ENCODE measurements at regions not wholly inside any gene's neighbourhood (a gene's known extent, or its start where the extent isn't known, plus 50 kb on each side); places are given as distances from the start of the nearest gene placed in this dataset.

GRCh38 chr5:165029099-165029870, 1523.9 kb downstream of the MAT2B start (continued):
- TF ChIP-seq, protein P1, sequence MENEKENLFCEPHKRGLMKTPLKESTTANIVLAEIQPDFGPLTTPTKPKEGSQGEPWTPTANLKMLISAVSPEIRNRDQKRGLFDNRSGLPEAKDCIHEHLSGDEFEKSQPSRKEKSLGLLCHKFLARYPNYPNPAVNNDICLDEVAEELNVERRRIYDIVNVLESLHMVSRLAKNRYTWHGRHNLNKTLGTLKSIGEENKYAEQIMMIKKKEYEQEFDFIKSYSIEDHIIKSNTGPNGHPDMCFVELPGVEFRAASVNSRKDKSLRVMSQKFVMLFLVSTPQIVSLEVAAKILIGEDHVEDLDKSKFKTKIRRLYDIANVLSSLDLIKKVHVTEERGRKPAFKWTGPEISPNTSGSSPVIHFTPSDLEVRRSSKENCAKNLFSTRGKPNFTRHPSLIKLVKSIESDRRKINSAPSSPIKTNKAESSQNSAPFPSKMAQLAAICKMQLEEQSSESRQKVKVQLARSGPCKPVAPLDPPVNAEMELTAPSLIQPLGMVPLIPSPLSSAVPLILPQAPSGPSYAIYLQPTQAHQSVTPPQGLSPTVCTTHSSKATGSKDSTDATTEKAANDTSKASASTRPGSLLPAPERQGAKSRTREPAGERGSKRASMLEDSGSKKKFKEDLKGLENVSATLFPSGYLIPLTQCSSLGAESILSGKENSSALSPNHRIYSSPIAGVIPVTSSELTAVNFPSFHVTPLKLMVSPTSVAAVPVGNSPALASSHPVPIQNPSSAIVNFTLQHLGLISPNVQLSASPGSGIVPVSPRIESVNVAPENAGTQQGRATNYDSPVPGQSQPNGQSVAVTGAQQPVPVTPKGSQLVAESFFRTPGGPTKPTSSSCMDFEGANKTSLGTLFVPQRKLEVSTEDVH (IDR thresholded peaks at IDR 0.05; ENCODE audit: low read depth, partially characterized antibody): no peak
- TF ChIP-seq POLR2A (IDR thresholded peaks at IDR 0.05; ENCODE audit: low read depth, low read length) (no peak), RFX5 (IDR thresholded peaks at IDR 0.05; ENCODE audit: low read depth, low read length) (no peak), TAF1 (IDR thresholded peaks at IDR 0.05; ENCODE audit: borderline replicate concordance, low read depth, low read length) (no peak), POLR2AphosphoS5 (IDR thresholded peaks at IDR 0.05; ENCODE audit: low read length) (no peak), NFYB (IDR thresholded peaks at IDR 0.05; ENCODE audit: insufficient read depth, low read depth, low read length) (no peak), MYC (IDR thresholded peaks at IDR 0.05; ENCODE audit: insufficient read depth, insufficient read length, insufficient replicate concordance, low read length, severe bottlenecking) (no peak), RAD51 (IDR thresholded peaks at IDR 0.05) (no peak), DPF2 (IDR thresholded peaks at IDR 0.05) (no peak), ELK1 (IDR thresholded peaks at IDR 0.05; ENCODE audit: low read depth, low read length) (no peak), SMAD1 (IDR thresholded peaks at IDR 0.05; ENCODE audit: low read depth, partially characterized antibody) (no peak)
- TF ChIP-seq, protein P2, sequence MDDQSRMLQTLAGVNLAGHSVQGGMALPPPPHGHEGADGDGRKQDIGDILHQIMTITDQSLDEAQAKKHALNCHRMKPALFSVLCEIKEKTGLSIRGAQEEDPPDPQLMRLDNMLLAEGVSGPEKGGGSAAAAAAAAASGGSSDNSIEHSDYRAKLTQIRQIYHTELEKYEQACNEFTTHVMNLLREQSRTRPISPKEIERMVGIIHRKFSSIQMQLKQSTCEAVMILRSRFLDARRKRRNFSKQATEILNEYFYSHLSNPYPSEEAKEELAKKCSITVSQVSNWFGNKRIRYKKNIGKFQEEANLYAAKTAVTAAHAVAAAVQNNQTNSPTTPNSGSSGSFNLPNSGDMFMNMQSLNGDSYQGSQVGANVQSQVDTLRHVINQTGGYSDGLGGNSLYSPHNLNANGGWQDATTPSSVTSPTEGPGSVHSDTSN (IDR thresholded peaks at IDR 0.05; ENCODE audit: insufficient replicate concordance, low read depth, low read length): no peak
- TF ChIP-seq, protein P3, sequence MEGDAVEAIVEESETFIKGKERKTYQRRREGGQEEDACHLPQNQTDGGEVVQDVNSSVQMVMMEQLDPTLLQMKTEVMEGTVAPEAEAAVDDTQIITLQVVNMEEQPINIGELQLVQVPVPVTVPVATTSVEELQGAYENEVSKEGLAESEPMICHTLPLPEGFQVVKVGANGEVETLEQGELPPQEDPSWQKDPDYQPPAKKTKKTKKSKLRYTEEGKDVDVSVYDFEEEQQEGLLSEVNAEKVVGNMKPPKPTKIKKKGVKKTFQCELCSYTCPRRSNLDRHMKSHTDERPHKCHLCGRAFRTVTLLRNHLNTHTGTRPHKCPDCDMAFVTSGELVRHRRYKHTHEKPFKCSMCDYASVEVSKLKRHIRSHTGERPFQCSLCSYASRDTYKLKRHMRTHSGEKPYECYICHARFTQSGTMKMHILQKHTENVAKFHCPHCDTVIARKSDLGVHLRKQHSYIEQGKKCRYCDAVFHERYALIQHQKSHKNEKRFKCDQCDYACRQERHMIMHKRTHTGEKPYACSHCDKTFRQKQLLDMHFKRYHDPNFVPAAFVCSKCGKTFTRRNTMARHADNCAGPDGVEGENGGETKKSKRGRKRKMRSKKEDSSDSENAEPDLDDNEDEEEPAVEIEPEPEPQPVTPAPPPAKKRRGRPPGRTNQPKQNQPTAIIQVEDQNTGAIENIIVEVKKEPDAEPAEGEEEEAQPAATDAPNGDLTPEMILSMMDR (IDR thresholded peaks at IDR 0.05 in 2 of 3, conservative IDR thresholded peaks at IDR 0.05 in 1 of 3; ENCODE audit: control insufficient read depth in 2 of 3, extremely low read depth in 1 of 3, insufficient read depth in 1 of 3, low read depth in 3 of 3, low read length in 3 of 3): peak in 2 of 3 experiments; percentile 22 to 50; a peak in 2 of 6 replicates
- TF ChIP-seq, protein P4, sequence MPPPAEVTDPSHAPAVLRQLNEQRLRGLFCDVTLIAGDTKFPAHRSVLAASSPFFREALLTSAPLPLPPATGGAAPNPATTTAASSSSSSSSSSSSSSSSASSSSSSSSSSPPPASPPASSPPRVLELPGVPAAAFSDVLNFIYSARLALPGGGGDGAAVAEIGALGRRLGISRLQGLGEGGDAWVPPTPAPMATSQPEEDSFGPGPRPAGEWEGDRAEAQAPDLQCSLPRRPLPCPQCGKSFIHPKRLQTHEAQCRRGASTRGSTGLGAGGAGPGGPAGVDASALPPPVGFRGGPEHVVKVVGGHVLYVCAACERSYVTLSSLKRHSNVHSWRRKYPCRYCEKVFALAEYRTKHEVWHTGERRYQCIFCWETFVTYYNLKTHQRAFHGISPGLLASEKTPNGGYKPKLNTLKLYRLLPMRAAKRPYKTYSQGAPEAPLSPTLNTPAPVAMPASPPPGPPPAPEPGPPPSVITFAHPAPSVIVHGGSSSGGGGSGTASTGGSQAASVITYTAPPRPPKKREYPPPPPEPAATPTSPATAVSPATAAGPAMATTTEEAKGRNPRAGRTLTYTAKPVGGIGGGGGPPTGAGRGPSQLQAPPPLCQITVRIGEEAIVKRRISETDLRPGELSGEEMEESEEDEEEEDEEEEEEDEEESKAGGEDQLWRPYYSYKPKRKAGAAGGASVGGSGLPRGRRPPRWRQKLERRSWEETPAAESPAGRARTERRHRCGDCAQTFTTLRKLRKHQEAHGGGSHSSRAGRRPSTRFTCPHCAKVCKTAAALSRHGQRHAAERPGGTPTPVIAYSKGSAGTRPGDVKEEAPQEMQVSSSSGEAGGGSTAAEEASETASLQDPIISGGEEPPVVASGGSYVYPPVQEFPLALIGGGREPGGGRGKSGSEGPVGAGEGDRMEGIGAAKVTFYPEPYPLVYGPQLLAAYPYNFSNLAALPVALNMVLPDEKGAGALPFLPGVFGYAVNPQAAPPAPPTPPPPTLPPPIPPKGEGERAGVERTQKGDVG (CRISPR knock-in tag; IDR thresholded peaks at IDR 0.05): no peak

All from GM12878 (cell line).